PC-9 (cell line): ENCODE measurements at regions not wholly inside any gene's neighbourhood (a gene's known extent, or its start where the extent isn't known, plus 50 kb on each side); places are given as distances from the start of the nearest gene placed in this dataset.
A peak's percentile ranks its signal among the peaks of the same experiment; 100 is the strongest.

ENCODE experiments used
- BruUV-seq: library from RNA; stranded (reverse); fragments of 400-500 nt; replicated peaks from 2 replicates; lab custom pipeline; 2021; lab: Mats Ljungman, UMichigan
- CTCF ChIA-PET: fragments of 300-600 bp; sonication (Branson Sonifier 250); formaldehyde crosslinking; loops from one replicate; lab custom pipeline; 2022; ENCODE audit warnings: antibody characterized with exemption; lab: Charles Lee
- POLR2A ChIA-PET: fragments of 300-600 bp; sonication (Branson Sonifier 250); formaldehyde crosslinking; loops from one replicate; lab custom pipeline; 2022; ENCODE audit warnings: antibody characterized with exemption; ENCODE audit not compliant: unreplicated experiment; lab: Charles Lee
- DNase-seq, 2 experiments: peaks; one replicate each; pipeline versions ENCODE4 v3.0.0 to v3.0.0-alpha.2; 2015 to 2022; ENCODE audit warnings: mixed read lengths in 1 of 2
- H2AFZ ChIP-seq: fragments of 200-600 bp; sonication (generic); 2 replicates; pipeline ENCODE4 v1.8.1; 2017; ENCODE audit warnings: antibody characterized with exemption
- H3F3A ChIP-seq: fragments of 200-600 bp; sonication (generic); 2 replicates; pipeline ENCODE4 v1.8.1; 2017; ENCODE audit warnings: antibody characterized with exemption, mild to moderate bottlenecking, low read depth; ENCODE audit not compliant: insufficient read depth
- H3K27ac ChIP-seq: fragments of 200-600 bp; sonication (generic); 2 replicates; pipeline ENCODE4 v1.6.1; 2016; ENCODE audit warnings: mixed run types
- H3K27me3 ChIP-seq: fragments of 200-600 bp; sonication (generic); 2 replicates; pipeline ENCODE4 v1.6.1; 2016; ENCODE audit warnings: low read depth, mixed run types; ENCODE audit not compliant: insufficient read depth
- H3K36me3 ChIP-seq: fragments of 200-600 bp; sonication (generic); 2 replicates; pipeline ENCODE4 v1.6.1; 2016; ENCODE audit warnings: low read depth, mixed run types
- H3K4me1 ChIP-seq: fragments of 200-600 bp; sonication (generic); replicated peaks from 2 replicates; pipeline ENCODE4 v1.6.1; 2016; ENCODE audit warnings: mixed run types; ENCODE audit not compliant: insufficient read depth
- H3K4me2 ChIP-seq: fragments of 200-600 bp; sonication (generic); 2 replicates; pipeline ENCODE4 v1.6.1; 2017; ENCODE audit warnings: mixed run types
- H3K4me3 ChIP-seq: fragments of 200-600 bp; sonication (generic); 2 replicates; pipeline ENCODE4 v1.6.1; 2016; ENCODE audit warnings: mixed run types
- H3K79me2 ChIP-seq: fragments of 200-600 bp; sonication (generic); 2 replicates; pipeline ENCODE4 v1.6.1; 2017; ENCODE audit warnings: low read depth, mixed run types
- H3K9me2 ChIP-seq: fragments of 200-600 bp; sonication (generic); 2 replicates; pipeline ENCODE4 v1.8.1; 2017; ENCODE audit warnings: mild to moderate bottlenecking; ENCODE audit not compliant: insufficient read depth
- H3K9me3 ChIP-seq: fragments of 200-600 bp; sonication (generic); 2 replicates; pipeline ENCODE4 v1.8.1; 2016; ENCODE audit warnings: low read depth; ENCODE audit not compliant: insufficient read depth
- H4K20me1 ChIP-seq: fragments of 200-600 bp; sonication (generic); 2 replicates; pipeline ENCODE4 v1.8.1; 2017; ENCODE audit not compliant: insufficient read depth
- CTCF ChIP-seq: fragments of 200-600 bp; sonication (generic); conservative IDR thresholded peaks from 2 replicates; pipeline ENCODE4 v1.6.1; 2017; ENCODE audit warnings: mixed run types, antibody characterized with exemption, mild to moderate bottlenecking, moderate library complexity
- EZH2 ChIP-seq: fragments of 200-600 bp; sonication (generic); IDR thresholded peaks from 2 replicates; pipeline ENCODE4 v1.8.0; 2017; ENCODE audit warnings: antibody characterized with exemption, low read depth
- intact Hi-C: fragments of 100-400 bp; cut with micrococcal nuclease; formaldehyde crosslinking; loops from one replicate; pipeline ENCODE4 v1.10.0; 2022; ENCODE audit not compliant: unreplicated experiment

DNA sequence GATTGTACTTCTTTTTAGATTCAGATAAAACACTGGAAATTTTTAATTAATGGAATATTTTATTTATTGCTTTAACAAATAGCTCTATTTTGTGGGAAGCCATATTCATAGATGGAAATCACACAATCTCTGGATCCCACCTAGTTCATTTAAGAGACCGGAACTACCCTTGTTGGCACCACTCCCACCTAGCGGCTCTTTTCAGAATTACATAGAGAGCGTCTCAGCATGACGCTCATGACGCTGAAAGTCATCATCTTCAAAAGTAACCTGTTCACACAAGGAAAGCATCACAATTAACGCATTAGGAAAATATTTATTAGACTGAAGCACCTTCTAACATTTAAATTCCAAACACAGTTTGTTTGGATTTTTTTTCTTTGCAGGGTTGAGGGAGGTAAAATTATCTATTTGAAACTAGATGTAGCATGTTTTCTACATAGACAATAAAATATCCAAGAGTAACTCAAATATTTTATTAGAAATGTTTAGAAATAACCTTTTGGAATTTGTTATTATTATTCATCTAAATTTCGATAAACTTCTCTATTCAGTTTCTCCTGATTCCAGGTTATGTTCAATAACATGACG lies 214.9 kb upstream of the ARRDC4 start:
- ChIA-PET POLR2A (no interaction called here), CTCF (no interaction called here)
- intact Hi-C loops = no loop called here
- H3K4me2 ChIP-seq = no peak overlapping the region
- H3F3A ChIP-seq = no peaks in the 10 kb centered on the region
- peak in 1 of 2 experiments; percentile 4 for DNase-seq
- no peak overlapping the region for H3K27ac ChIP-seq
- H3K9me3 ChIP-seq = no peaks in the 10 kb centered on the region
- TF ChIP-seq EZH2 = no peak
- TF ChIP-seq CTCF = peak; percentile 78
- no peaks in the 10 kb centered on the region for H3K36me3 ChIP-seq
- H3K9me2 ChIP-seq = no peaks in the 10 kb centered on the region
- no peaks in the 10 kb centered on the region for H3K4me1 ChIP-seq
- no TSS peak for BruUV-seq
- peaks cover 28% of the 10 kb centered on the region for H3K27me3 ChIP-seq
- H3K79me2 ChIP-seq = no peaks in the 10 kb centered on the region
- no peak overlapping the region for H3K4me3 ChIP-seq
- H2AFZ ChIP-seq = no peak overlapping the region
- no peaks in the 10 kb centered on the region for H4K20me1 ChIP-seq

- POLR2A ChIA-PET = no interaction called here
- no peak overlapping the region for H3K4me3 ChIP-seq
- H3K27ac ChIP-seq = no peak overlapping the region
- no peak overlapping the region for H2AFZ ChIP-seq
- no peaks in the 10 kb centered on the region for H3F3A ChIP-seq
- no peaks in the 10 kb centered on the region for H3K79me2 ChIP-seq
- no peaks in the 10 kb centered on the region for H3K36me3 ChIP-seq
- no peak for DNase-seq
- no TSS peak for BruUV-seq
- peaks cover 45% of the 10 kb centered on the region for H3K27me3 ChIP-seq
- TF ChIP-seq EZH2 (no peak), CTCF (no peak)
- H4K20me1 ChIP-seq = no peaks in the 10 kb centered on the region
- no peak overlapping the region for H3K4me2 ChIP-seq
- intact Hi-C loops = no loop called here
- no peaks in the 10 kb centered on the region for H3K9me2 ChIP-seq
- no peaks in the 10 kb centered on the region for H3K4me1 ChIP-seq
- no peaks in the 10 kb centered on the region for H3K9me3 ChIP-seq
- CTCF ChIA-PET = no interaction called here
Observed at GRCh38 chr15:97747342-97747741, 213.2 kb upstream of the ARRDC4 start.

- Histone ChIP-seq H3K27me3 (peaks cover 57% of the 10 kb centered on the region), H3K9me3 (no peaks in the 10 kb centered on the region), H3K4me2 (no peak overlapping the region), H3K36me3 (no peaks in the 10 kb centered on the region), H3K79me2 (no peaks in the 10 kb centered on the region), H3F3A (no peaks in the 10 kb centered on the region), H3K27ac (no peak overlapping the region), H2AFZ (no peak overlapping the region), H3K4me1 (no peaks in the 10 kb centered on the region), H3K4me3 (no peak overlapping the region), H4K20me1 (no peaks in the 10 kb centered on the region), H3K9me2 (no peaks in the 10 kb centered on the region)
- DNase-seq = no peak
- intact Hi-C loops = no loop called here
- no TSS peak for BruUV-seq
- ChIA-PET POLR2A (no interaction called here), CTCF (no interaction called here)
- TF ChIP-seq EZH2 (no peak), CTCF (no peak)
Observed at GRCh38 chr15:97748576-97748975, 211.9 kb upstream of the ARRDC4 start.
